ENCODE measurements at regions not wholly inside any gene's neighbourhood (a gene's known extent, or its start where the extent isn't known, plus 50 kb on each side); places are given as distances from the start of the nearest gene placed in this dataset.

GRCh38 chr5:75847561-75848021 lies 130.4 kb upstream of the POC5 start:
- TF ChIP-seq POLR2A (IDR thresholded peaks at IDR 0.05; ENCODE audit: low read depth, low read length): no peak
- TF ChIP-seq POLR2AphosphoS5 (IDR thresholded peaks at IDR 0.05; ENCODE audit: low read depth, low read length): 0 out of 2 replicates have a peak, but pooled peaks have one; percentile 19

All from GM12892 (cell line).